ENCODE measurements at regions not wholly inside any gene's neighbourhood (a gene's known extent, or its start where the extent isn't known, plus 50 kb on each side); places are given as distances from the start of the nearest gene placed in this dataset.

GRCh38 chr4:164197556-164197955, 556.4 kb upstream of the SMIM31 start:
- no peaks in the 10 kb centered on the region for H3K27me3 ChIP-seq
- H3K4me1 ChIP-seq, result no peaks in the 10 kb centered on the region
- TF ChIP-seq POLR2A (IDR thresholded peaks at IDR 0.05) (no peak), POLR2AphosphoS5 (IDR thresholded peaks at IDR 0.05; ENCODE audit: insufficient read depth in 1 of 2, low read depth in 1 of 2) (no peak), CTCF (IDR thresholded peaks at IDR 0.05) (no peak)
- H3K4me3 ChIP-seq, result no peak overlapping the region
- no peaks in the 10 kb centered on the region for H3K9me3 ChIP-seq
- intact Hi-C loops (cut with DNase I), result no loop called here
- no peaks in the 10 kb centered on the region for H3K36me3 ChIP-seq
- DNase-seq (ENCODE audit: extremely low spot score in 2 of 2), result no peak
- no peak overlapping the region for H3K27ac ChIP-seq

- H3K27ac ChIP-seq, result no peak overlapping the region
- H3K4me3 ChIP-seq, result no peak overlapping the region
- H3K36me3 ChIP-seq, result no peaks in the 10 kb centered on the region
- DNase-seq (ENCODE audit: extremely low spot score in 2 of 2), result no peak
- no peaks in the 10 kb centered on the region for H3K9me3 ChIP-seq
- no peaks in the 10 kb centered on the region for H3K27me3 ChIP-seq
- no peaks in the 10 kb centered on the region for H3K4me1 ChIP-seq
- TF ChIP-seq CTCF (IDR thresholded peaks at IDR 0.05) (no peak), POLR2AphosphoS5 (IDR thresholded peaks at IDR 0.05; ENCODE audit: insufficient read depth in 1 of 2, low read depth in 1 of 2) (no peak), POLR2A (IDR thresholded peaks at IDR 0.05) (no peak)
- intact Hi-C loops (cut with DNase I), result no loop called here
Observed at GRCh38 chr4:164203476-164203875, 550.5 kb upstream of the SMIM31 start.

GRCh38 chr4:164204434-164204833, 549.5 kb upstream of the SMIM31 start:
- DNase-seq (ENCODE audit: extremely low spot score in 2 of 2), result no peak
- Histone ChIP-seq H3K36me3 (no peaks in the 10 kb centered on the region), H3K27me3 (no peaks in the 10 kb centered on the region), H3K27ac (no peak overlapping the region), H3K4me1 (no peaks in the 10 kb centered on the region), H3K4me3 (no peak overlapping the region), H3K9me3 (no peaks in the 10 kb centered on the region)
- intact Hi-C loops (cut with DNase I), result no loop called here
- TF ChIP-seq POLR2A (IDR thresholded peaks at IDR 0.05) (no peak), POLR2AphosphoS5 (IDR thresholded peaks at IDR 0.05; ENCODE audit: insufficient read depth in 1 of 2, low read depth in 1 of 2) (no peak), CTCF (IDR thresholded peaks at IDR 0.05) (no peak)

GRCh38 chr4:164207460-164207859, 546.5 kb upstream of the SMIM31 start:
- Histone ChIP-seq H3K4me1 (no peaks in the 10 kb centered on the region), H3K27ac (no peak overlapping the region), H3K4me3 (no peak overlapping the region), H3K27me3 (no peaks in the 10 kb centered on the region), H3K9me3 (no peaks in the 10 kb centered on the region), H3K36me3 (no peaks in the 10 kb centered on the region)
- TF ChIP-seq POLR2A (IDR thresholded peaks at IDR 0.05) (no peak), CTCF (IDR thresholded peaks at IDR 0.05) (no peak), POLR2AphosphoS5 (IDR thresholded peaks at IDR 0.05; ENCODE audit: insufficient read depth in 1 of 2, low read depth in 1 of 2) (no peak)
- no peak for DNase-seq (ENCODE audit: extremely low spot score in 2 of 2)
- intact Hi-C loops (cut with DNase I), result no loop called here

GRCh38 chr4:164210377-164210776, 543.6 kb upstream of the SMIM31 start:
- intact Hi-C loops (cut with DNase I), result no loop called here
- no peaks in the 10 kb centered on the region for H3K27me3 ChIP-seq
- H3K9me3 ChIP-seq, result no peaks in the 10 kb centered on the region
- H3K36me3 ChIP-seq, result no peaks in the 10 kb centered on the region
- no peak for DNase-seq (ENCODE audit: extremely low spot score in 2 of 2)
- TF ChIP-seq POLR2A (IDR thresholded peaks at IDR 0.05) (no peak), CTCF (IDR thresholded peaks at IDR 0.05) (no peak), POLR2AphosphoS5 (IDR thresholded peaks at IDR 0.05; ENCODE audit: insufficient read depth in 1 of 2, low read depth in 1 of 2) (no peak)
- H3K4me1 ChIP-seq, result no peaks in the 10 kb centered on the region
- no peak overlapping the region for H3K27ac ChIP-seq
- no peak overlapping the region for H3K4me3 ChIP-seq

All from vagina (tissue), 2 donors.